ENCODE measurements at regions not wholly inside any gene's neighbourhood (a gene's known extent, or its start where the extent isn't known, plus 50 kb on each side); places are given as distances from the start of the nearest gene placed in this dataset.

GRCh38 chr13:55199134-55199533 is 1941.6 kb upstream of the PRR20A start:
- no peak for TF ChIP-seq EZH2 (IDR thresholded peaks at IDR 0.05; ENCODE audit: low read length, unreplicated experiment)
- peak; percentile 32; the same call in 1 of the 2 replicates for TF ChIP-seq CTCF (conservative IDR thresholded peaks at IDR 0.05; ENCODE audit: low read depth, low read length)
- TF ChIP-seq EZH2phosphoT487 (IDR thresholded peaks at IDR 0.05; ENCODE audit: borderline replicate concordance, low read length), result no peak

All from PC-3 (cell line).